Nephron progenitor cell (in vitro differentiated cells): ENCODE measurements at regions not wholly inside any gene's neighbourhood (a gene's known extent, or its start where the extent isn't known, plus 50 kb on each side); places are given as distances from the start of the nearest gene placed in this dataset.

Source experiments
- DNase-seq: peaks from one replicate; pipeline ENCODE4 v3.0.0; 2021
- H3K27ac Mint-ChIP-seq: 2 replicates; pipeline ENCODE4 v1.8.0; 2021; ENCODE audit warnings: mild to moderate bottlenecking, moderate library complexity, mixed read lengths
- H3K27me3 Mint-ChIP-seq: 2 replicates; pipeline ENCODE4 v1.8.0; 2021; ENCODE audit warnings: mild to moderate bottlenecking, low read depth, mixed read lengths; ENCODE audit not compliant: poor library complexity
- H3K36me3 Mint-ChIP-seq: 2 replicates; pipeline ENCODE4 v1.8.0; 2021; ENCODE audit warnings: low read depth, mixed read lengths
- H3K4me1 Mint-ChIP-seq: 2 replicates; pipeline ENCODE4 v1.8.0; 2021; ENCODE audit warnings: mixed read lengths
- H3K4me3 Mint-ChIP-seq: 2 replicates; pipeline ENCODE4 v1.8.0; 2021; ENCODE audit warnings: mild to moderate bottlenecking, moderate library complexity, mixed read lengths
- H3K9me3 Mint-ChIP-seq: 2 replicates; pipeline ENCODE4 v1.8.0; 2021; ENCODE audit warnings: mild to moderate bottlenecking, moderate library complexity, mixed read lengths
- TF ChIP-seq, protein P1 (sequence below): fragments of 200-600 bp; sonication (generic); IDR thresholded peaks from 2 replicates; pipeline ENCODE4 v1.5.0; 2021; ENCODE audit warnings: antibody characterized with exemption

DNA sequence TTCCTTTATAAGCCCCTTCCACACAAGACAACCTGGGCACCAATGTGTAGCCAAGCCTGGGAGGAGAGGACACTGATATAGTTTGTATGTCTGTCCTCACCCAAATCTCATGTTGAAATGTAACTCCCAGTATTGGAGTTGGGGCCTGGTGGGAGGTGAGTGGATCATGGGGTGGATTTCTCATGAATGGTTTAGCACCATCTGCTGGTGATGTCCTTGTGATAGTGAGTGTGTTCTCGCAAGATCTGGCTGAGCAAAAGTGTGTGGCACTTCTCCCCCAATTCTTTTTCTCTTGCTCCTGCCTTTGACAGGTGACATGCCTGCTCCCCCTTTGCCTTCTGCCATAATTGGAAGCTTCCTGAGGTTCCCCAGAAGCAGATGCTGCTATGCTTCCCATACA, 135.8 kb downstream of the USP31 start:
- no peaks in the 10 kb centered on the region for H3K9me3 Mint-ChIP-seq

DNA sequence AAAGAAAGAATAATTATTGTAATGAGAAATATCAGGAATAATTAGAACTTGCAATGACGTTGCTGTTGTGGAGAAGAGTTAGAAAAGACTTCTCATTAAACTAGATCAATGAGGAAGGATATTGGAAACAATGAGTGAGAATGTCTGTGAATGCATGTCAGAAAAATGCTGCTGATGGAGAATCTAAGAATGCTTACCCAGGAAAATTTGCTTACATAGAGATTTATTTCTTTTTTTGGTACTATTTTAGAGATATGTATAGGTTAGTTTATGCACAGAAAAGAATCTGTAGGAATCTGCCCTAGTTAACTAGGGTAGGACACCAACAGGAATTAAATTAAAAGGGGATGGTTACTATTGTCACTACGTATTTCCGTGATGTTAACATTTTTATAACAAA, 140.2 kb downstream of the USP31 start:
- Mint-ChIP-seq H3K27ac (no peak overlapping the region), H3K36me3 (no peaks in the 10 kb centered on the region), H3K9me3 (no peaks in the 10 kb centered on the region), H3K27me3 (peaks cover 8% of the 10 kb centered on the region), H3K4me3 (no peak overlapping the region), H3K4me1 (no peaks in the 10 kb centered on the region)
- no peak for DNase-seq
- TF ChIP-seq, protein P1, sequence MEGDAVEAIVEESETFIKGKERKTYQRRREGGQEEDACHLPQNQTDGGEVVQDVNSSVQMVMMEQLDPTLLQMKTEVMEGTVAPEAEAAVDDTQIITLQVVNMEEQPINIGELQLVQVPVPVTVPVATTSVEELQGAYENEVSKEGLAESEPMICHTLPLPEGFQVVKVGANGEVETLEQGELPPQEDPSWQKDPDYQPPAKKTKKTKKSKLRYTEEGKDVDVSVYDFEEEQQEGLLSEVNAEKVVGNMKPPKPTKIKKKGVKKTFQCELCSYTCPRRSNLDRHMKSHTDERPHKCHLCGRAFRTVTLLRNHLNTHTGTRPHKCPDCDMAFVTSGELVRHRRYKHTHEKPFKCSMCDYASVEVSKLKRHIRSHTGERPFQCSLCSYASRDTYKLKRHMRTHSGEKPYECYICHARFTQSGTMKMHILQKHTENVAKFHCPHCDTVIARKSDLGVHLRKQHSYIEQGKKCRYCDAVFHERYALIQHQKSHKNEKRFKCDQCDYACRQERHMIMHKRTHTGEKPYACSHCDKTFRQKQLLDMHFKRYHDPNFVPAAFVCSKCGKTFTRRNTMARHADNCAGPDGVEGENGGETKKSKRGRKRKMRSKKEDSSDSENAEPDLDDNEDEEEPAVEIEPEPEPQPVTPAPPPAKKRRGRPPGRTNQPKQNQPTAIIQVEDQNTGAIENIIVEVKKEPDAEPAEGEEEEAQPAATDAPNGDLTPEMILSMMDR, result no peak

More for the DNA sequence above, 135.8 kb downstream of the USP31 start:
- TF ChIP-seq, protein P1, result no peak
- Mint-ChIP-seq H3K27me3 (peaks cover 24% of the 10 kb centered on the region), H3K4me3 (no peak overlapping the region), H3K4me1 (no peaks in the 10 kb centered on the region), H3K27ac (no peak overlapping the region), H3K36me3 (no peaks in the 10 kb centered on the region)
- no peak for DNase-seq

DNA sequence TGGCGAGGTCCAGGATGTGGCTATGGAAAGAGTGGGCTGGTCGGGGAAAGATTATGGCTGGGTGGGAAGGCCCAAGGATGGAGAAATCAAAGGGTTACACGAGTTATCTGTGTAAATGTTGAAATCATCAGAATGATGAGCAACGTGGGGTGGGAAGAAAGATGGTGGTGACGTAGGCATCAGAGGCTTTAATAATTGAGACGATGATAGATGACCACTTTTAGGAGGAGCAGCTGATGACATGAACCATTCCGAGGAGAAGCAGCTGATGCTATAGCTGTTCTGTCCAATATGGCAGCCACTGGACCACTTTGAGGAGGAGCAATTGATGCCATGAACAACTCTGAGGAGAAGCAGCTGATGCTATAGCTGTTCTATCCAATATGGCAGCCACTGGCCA, 141.2 kb downstream of the USP31 start:
- Mint-ChIP-seq H3K9me3 (no peaks in the 10 kb centered on the region), H3K27ac (no peak overlapping the region), H3K27me3 (peaks cover 15% of the 10 kb centered on the region), H3K4me3 (no peak overlapping the region), H3K36me3 (no peaks in the 10 kb centered on the region), H3K4me1 (no peaks in the 10 kb centered on the region)
- TF ChIP-seq, protein P1, result no peak
- no peak for DNase-seq

DNA sequence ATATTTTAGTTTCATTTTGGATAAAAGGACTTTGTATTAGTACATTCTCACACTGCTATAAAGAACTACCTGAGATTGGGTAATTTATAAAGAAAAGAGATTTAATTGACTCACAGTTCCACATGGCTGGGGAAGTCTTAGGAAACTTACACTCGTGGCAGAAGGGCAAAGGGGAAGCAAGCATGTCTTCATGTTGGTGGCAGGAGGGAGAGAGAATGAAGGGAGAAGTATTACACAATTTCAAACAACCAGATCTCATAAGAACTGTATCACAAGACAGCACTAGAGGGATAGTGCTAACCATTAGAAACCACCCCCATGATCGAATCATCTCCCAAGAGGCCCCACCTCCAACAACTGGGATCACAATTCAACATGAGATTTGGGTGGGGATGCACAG, 142.9 kb downstream of the USP31 start:
- H3K27me3 Mint-ChIP-seq, result peaks cover 15% of the 10 kb centered on the region
- no peak for DNase-seq
- H3K9me3 Mint-ChIP-seq, result no peaks in the 10 kb centered on the region
- no peak overlapping the region for H3K27ac Mint-ChIP-seq
- H3K4me3 Mint-ChIP-seq, result no peak overlapping the region
- H3K36me3 Mint-ChIP-seq, result no peaks in the 10 kb centered on the region
- no peaks in the 10 kb centered on the region for H3K4me1 Mint-ChIP-seq
- TF ChIP-seq, protein P1, result no peak

DNA sequence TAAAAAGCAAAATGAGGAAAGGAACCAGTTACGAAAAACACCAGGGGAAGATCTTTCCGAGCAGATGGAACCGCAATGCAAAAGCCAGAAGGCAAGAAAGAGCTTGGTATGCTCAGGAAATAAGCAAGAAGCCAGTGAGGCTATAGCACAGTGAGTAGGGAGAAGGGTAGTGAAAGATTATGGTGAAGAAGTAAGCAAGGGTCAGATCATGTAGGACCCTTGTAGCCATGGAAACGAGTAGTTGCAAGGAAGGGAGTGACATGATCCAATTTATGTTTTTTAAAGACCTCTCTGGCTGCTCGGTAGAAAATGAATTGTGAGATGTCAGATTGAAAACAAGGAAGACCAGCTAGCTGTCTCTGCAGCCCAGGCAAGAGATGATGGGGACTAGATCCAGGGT, 143.3 kb downstream of the USP31 start:
- no peak for DNase-seq

DNA sequence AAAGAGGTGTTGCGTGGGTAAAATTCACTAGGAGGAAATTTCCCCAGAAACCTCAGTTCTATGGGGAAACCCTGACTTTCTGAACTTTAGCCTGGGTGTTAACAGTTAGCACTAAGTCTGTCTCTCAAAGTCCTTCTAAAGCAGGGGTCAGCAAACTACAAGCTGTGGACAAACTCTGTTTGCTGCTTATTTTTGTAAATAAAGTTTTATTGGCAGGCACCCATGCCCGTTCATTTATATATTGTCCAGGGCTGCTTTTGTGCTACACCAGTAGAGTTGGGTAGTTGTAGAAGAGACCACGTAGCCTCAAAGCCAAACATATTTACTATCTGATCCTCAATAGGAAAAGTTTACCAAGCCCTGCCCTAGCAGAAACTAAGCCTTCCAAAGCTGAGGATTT, 159.7 kb downstream of the USP31 start:
- Mint-ChIP-seq H3K4me1 (no peaks in the 10 kb centered on the region), H3K9me3 (peaks cover 8% of the 10 kb centered on the region), H3K27ac (no peak overlapping the region), H3K27me3 (peaks cover 23% of the 10 kb centered on the region), H3K4me3 (no peak overlapping the region), H3K36me3 (no peaks in the 10 kb centered on the region)
- no peak for DNase-seq
- TF ChIP-seq, protein P1, result no peak

More for the DNA sequence above, 143.3 kb downstream of the USP31 start:
- Mint-ChIP-seq H3K4me3 (no peak overlapping the region), H3K27me3 (peaks cover 15% of the 10 kb centered on the region), H3K4me1 (no peaks in the 10 kb centered on the region), H3K27ac (no peak overlapping the region), H3K9me3 (no peaks in the 10 kb centered on the region), H3K36me3 (no peaks in the 10 kb centered on the region)
- TF ChIP-seq, protein P1, result no peak
